ENCODE measurements at regions not wholly inside any gene's neighbourhood (a gene's known extent, or its start where the extent isn't known, plus 50 kb on each side); places are given as distances from the start of the nearest gene placed in this dataset.
"Not testable (repeated sequence)": the region's sequence is repeated elsewhere in the genome, so short reads cannot be mapped to it uniquely, and the experiment has no call there.

DNA sequence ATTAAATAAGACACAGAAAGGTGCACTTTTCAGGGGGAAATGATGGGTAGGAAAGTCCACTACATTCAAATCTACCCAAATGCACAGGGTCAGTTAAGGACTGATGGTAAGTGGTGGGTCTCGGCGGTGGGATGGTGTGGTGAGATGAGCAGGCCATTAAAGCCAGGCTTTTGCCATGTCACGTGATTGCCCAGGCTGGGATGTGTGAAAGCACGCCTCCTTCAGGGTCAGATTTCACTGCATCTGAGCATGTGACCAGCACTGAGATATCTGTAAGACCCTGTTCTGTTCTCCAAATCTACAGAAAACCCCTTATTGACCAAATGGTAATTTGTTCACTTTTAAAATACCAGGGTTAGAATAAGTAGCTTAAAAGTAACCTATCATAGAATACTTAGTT, 301.5 kb downstream of the MEX3B start:
- no peak for DNase-seq (ENCODE audit: low read depth in 4 of 4, low spot score in 3 of 4)

DNA sequence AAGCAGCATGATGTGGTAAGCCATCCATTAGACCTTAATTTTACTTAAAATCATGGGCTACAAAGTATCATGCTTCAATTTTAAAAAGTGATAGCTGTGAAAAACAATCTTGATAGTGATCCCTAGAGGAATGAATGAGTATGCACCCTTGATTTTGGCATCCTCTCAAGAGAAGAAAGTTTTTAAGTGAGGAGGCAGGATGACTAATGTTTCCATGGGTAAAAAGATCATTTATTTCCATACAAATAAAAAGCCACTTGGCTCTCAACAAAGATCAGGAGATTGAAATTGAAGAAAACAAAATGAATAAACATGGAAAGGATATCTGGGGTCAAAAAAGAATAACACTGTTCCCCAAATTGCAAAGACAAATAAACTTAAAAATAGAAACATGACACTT, 305.4 kb downstream of the MEX3B start:
- no peak for DNase-seq (ENCODE audit: low read depth in 4 of 4, low spot score in 3 of 4)

GRCh38 chr15:81729340-81729739, 316.5 kb downstream of the MEX3B start:
- DNase-seq (ENCODE audit: low read depth in 4 of 4, low spot score in 3 of 4), result no peak

GRCh38 chr15:81728726-81729125, 317.1 kb downstream of the MEX3B start:
- DNase-seq (ENCODE audit: low read depth in 4 of 4, low spot score in 3 of 4), result no peak

GRCh38 chr15:81725590-81725989, 320.2 kb downstream of the MEX3B start:
- DNase-seq (ENCODE audit: low read depth in 4 of 4, low spot score in 3 of 4), result no peak

DNA sequence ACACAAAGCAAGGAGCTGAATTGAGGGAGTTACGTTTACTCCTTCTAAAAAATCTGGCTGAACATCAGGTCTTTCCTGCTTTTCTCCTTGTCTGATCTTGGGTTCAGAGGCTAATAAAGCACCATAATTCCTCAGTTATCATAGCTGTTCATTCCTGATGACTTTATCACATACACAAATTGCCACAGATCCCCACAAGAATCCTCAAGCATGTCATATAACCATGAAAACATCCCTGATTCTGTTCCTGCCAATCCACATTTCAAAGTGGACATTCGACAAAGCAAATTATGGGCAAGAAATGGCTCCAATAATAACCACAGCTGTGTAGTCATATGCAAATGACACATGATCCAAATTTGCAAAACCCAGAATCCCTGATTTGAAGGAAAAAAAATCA, 321.3 kb downstream of the MEX3B start:
- DNase-seq (ENCODE audit: low read depth in 4 of 4, low spot score in 3 of 4), result no peak

DNA sequence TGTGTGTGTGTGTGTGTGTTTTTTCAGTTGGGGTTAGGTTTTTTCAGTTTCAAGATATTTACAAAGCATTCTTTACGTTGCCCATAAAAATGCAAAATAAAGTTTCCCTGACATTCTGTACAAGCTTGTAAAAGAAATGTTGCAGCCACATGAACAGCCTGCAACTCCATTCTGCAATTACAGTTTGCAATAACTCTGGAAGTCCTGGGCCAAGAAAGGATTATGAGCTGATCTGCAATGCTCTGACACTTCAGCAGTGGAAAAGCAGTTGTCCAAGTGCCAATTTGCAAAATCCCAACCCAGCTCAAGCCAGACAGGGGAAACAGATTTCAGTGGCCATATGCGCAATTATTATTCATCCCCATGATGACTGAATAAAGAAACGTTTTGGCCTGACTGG, 322.1 kb downstream of the MEX3B start:
- no peak for DNase-seq (ENCODE audit: low read depth in 4 of 4, low spot score in 3 of 4)

GRCh38 chr15:81723113-81723651, 322.6 kb downstream of the MEX3B start:
- DNase-seq (ENCODE audit: low read depth in 4 of 4, low spot score in 3 of 4), result no peak

GRCh38 chr15:81716468-81716867, 329.4 kb downstream of the MEX3B start:
- not testable (repeated sequence) for DNase-seq (ENCODE audit: low read depth in 4 of 4, low spot score in 3 of 4)

DNA sequence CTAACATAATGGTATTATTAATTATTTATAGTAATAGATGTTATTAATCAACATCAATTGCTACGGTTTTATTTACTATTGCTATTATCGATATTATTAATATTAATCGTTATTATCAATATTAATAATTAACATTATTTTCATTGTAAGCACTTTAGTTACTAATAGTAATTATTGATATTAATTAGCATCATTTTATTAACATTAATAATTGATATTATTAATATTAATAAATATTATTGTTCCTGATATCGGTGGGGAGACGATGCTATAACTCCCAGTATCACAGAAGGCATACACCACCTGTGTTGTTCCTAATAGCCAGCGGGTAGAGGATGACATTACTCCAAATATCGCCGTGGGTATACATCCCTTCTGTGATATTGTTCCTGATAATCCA, 335.5 kb downstream of the MEX3B start:
- no peak for DNase-seq (ENCODE audit: low read depth in 4 of 4, low spot score in 3 of 4)

DNA sequence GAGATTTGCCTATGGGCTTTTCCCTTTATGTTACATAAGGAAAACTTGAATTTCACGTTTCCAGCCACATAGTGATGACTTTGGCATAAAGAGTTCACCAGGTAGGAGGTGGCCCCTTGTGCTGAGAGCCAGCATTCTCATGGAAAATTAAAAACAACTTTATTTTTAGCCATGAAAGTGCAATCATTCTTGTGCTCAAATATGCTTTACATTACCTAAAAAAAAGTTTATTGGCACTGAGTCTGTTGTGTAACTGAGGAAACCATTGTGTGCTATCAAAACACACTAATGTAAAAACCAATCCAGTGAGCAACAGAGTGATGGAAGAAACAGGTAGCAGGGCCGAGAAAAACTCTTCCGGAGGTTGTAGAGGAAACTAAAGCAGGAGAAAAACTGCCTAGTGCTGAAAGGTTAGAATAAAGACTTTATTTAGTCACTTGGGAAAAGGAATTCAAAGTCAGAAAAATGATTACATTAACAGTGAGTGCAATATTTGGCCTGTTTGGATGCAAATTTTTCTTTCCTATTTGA, 332.9 kb upstream of the TMC3 start:
- DNase-seq (ENCODE audit: low read depth in 4 of 4, low spot score in 3 of 4), result not testable (repeated sequence)

GRCh38 chr15:81705727-81706126, 331.7 kb upstream of the TMC3 start:
- DNase-seq (ENCODE audit: low read depth in 4 of 4, low spot score in 3 of 4), result not testable (repeated sequence)

- DNase-seq (ENCODE audit: low read depth in 4 of 4, low spot score in 3 of 4), result no peak
Measured at GRCh38 chr15:81686021-81686420, 312.0 kb upstream of the TMC3 start.

DNA sequence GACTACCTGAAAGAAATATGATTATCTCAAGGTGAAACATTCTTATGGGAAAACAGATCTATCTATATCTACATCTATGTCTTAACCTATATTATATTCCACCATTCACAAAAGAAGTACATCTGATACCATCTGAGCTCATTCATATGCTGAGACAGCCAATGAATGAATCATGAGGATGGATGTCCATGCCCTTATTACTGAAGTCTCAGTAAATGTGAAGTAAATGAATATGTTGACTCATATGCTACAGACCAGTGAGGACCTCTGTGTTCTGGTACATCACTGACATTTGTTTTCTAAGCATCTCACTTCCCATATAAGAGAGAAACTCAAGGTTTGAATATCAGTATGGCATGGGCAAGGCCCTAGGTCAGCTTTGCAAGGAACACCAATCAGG, 311.2 kb upstream of the TMC3 start:
- DNase-seq (ENCODE audit: low read depth in 4 of 4, low spot score in 3 of 4), result no peak

- no peak for DNase-seq (ENCODE audit: low read depth in 4 of 4, low spot score in 3 of 4)
Measured at GRCh38 chr15:81680829-81681228, 306.8 kb upstream of the TMC3 start.

GRCh38 chr15:81666839-81667238, 292.8 kb upstream of the TMC3 start:
- no peak for DNase-seq (ENCODE audit: low read depth in 4 of 4, low spot score in 3 of 4)

DNA sequence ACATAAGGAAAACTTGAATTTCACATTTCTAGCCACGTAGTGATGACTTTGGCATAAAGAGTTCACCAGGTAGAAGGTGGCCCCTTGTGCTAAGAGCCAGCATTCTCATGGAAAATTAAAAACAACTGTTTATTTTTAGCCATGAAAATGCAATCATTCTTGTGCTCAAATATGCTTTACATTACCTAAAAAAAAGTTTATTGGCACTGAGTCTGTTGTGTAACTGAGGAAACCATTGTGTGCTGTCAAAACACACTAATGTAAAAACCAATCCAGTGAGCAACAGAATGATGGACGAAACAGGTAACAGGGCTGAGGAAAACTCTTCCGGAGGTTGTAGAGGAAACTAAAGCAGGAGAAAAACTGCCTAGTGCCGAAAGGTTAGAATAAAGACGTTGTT, 287.0 kb upstream of the TMC3 start:
- DNase-seq (ENCODE audit: low read depth in 4 of 4, low spot score in 3 of 4), result no peak

- no peak for DNase-seq (ENCODE audit: low read depth in 4 of 4, low spot score in 3 of 4)
Measured at GRCh38 chr15:81653259-81653658, 279.2 kb upstream of the TMC3 start.

GRCh38 chr15:81645470-81645869, 271.5 kb upstream of the TMC3 start:
- no peak for DNase-seq (ENCODE audit: low read depth in 4 of 4, low spot score in 3 of 4)

- DNase-seq (ENCODE audit: low read depth in 4 of 4, low spot score in 3 of 4), result no peak
Measured at GRCh38 chr15:81643771-81644170, 269.8 kb upstream of the TMC3 start.

GRCh38 chr15:81642451-81642990, 268.5 kb upstream of the TMC3 start:
- DNase-seq (ENCODE audit: low read depth in 4 of 4, low spot score in 3 of 4), result no peak

DNA sequence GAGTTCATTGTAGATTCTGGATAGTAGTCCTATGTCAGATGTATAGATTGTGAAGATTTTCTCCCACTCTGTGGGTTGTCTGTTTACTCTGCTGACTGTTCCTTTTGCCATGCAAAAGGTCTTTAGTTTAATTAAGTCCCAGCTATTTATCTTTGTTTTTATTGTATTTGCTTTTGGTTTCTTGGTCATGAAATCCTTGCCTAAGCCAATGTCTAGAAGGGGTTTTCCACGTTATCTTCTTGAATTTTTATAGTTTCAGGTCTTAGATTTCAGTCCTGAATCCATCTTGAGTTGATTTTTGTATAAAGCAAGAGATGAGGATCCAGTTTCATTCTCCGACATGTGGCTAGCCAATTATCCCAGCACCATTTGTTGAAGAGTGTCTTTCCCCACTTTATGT, 262.1 kb upstream of the TMC3 start:
- not testable (repeated sequence) for DNase-seq (ENCODE audit: low read depth in 4 of 4, low spot score in 3 of 4)

DNA sequence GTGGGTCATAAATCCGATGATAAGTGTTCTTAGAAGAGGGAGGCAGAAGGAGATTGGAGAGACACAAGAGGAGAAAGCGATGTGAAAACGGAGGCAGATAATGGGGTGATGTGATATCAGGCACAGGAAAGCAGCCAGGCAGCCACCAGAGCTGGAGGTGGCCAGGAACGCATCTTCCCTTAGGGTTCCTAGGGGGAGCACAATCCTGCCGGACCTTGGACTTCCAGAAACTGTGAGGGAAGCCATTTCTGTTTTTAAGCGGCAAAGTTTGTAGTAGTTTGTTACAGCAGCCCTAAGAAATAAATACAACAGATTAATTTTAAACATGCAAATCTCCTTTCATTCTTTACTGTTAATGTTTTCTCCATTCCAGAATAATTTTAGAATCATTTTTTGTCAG, 259.9 kb upstream of the TMC3 start:
- no peak for DNase-seq (ENCODE audit: low read depth in 4 of 4, low spot score in 3 of 4)
